Loucy (cell line): ENCODE measurements at regions not wholly inside any gene's neighbourhood (a gene's known extent, or its start where the extent isn't known, plus 50 kb on each side); places are given as distances from the start of the nearest gene placed in this dataset.

Experiments
- H2AFZ ChIP-seq: fragments of 200-600 bp; sonication (generic); 2 replicates; pipeline ENCODE4 v1.6.0; 2016; ENCODE audit warnings: antibody characterized with exemption, mild to moderate bottlenecking, low read length, moderate library complexity
- H3F3A ChIP-seq: fragments of 200-600 bp; 2 replicates; pipeline ENCODE4 v1.6.0; 2016; ENCODE audit warnings: antibody characterized with exemption, low read depth, mild to moderate bottlenecking
- H3K27me3 ChIP-seq: fragments of 200-600 bp; sonication (generic); 2 replicates; pipeline ENCODE4 v1.6.1; 2014; ENCODE audit warnings: low read length, mild to moderate bottlenecking; ENCODE audit not compliant: insufficient read depth, poor library complexity, severe bottlenecking
- H3K36me3 ChIP-seq: fragments of 200-600 bp; sonication (generic); 2 replicates; pipeline ENCODE4 v1.6.1; 2016; ENCODE audit warnings: low read length; ENCODE audit not compliant: insufficient read depth
- H3K4me1 ChIP-seq: fragments of 200-600 bp; sonication (generic); 2 replicates; pipeline ENCODE4 v1.5.1; 2014; ENCODE audit warnings: low read length, mild to moderate bottlenecking; ENCODE audit not compliant: insufficient read depth, poor library complexity, severe bottlenecking
- H3K4me2 ChIP-seq: fragments of 200-600 bp; sonication (generic); 2 replicates; pipeline ENCODE4 v1.6.0; 2014; ENCODE audit warnings: antibody characterized with exemption, low read length, low read depth, mild to moderate bottlenecking; ENCODE audit not compliant: poor library complexity, severe bottlenecking
- H3K4me3 ChIP-seq: fragments of 200-600 bp; sonication (generic); 2 replicates; pipeline ENCODE4 v1.5.1; 2014; ENCODE audit warnings: low read length, mild to moderate bottlenecking, mixed read lengths; ENCODE audit not compliant: poor library complexity, severe bottlenecking
- H3K79me2 ChIP-seq: fragments of 200-600 bp; sonication (generic); 2 replicates; pipeline ENCODE4 v1.6.1; 2014; ENCODE audit warnings: low read length; ENCODE audit not compliant: insufficient read depth
- H3K9ac ChIP-seq: fragments of 200-600 bp; sonication (generic); 2 replicates; pipeline ENCODE4 v1.6.0; 2014; ENCODE audit warnings: mild to moderate bottlenecking, low read depth, low read length, moderate library complexity; ENCODE audit not compliant: poor library complexity, severe bottlenecking
- H3K9me2 ChIP-seq: fragments of 200-600 bp; sonication (generic); replicated peaks from 2 replicates; pipeline ENCODE4 v1.6.1; 2016; ENCODE audit warnings: low read depth, low read length, mixed read lengths
- H3K9me3 ChIP-seq: fragments of 200-600 bp; sonication (generic); 2 replicates; pipeline ENCODE4 v1.6.1; 2014; ENCODE audit warnings: mild to moderate bottlenecking, antibody characterized with exemption, low read length, low read depth; ENCODE audit not compliant: insufficient read depth
- H4K20me1 ChIP-seq: fragments of 200-600 bp; sonication (generic); 2 replicates; pipeline ENCODE4 v1.6.0; 2014; ENCODE audit warnings: antibody characterized with exemption, low read length, mild to moderate bottlenecking; ENCODE audit not compliant: insufficient read depth, poor library complexity, severe bottlenecking
- CTCF ChIP-seq: fragments of 200-600 bp; sonication (generic); conservative IDR thresholded peaks from 2 replicates; pipeline ENCODE4 v1.5.1; 2014; ENCODE audit warnings: mild to moderate bottlenecking, antibody characterized with exemption, low read length
- EZH2phosphoT487 ChIP-seq: fragments of 200-600 bp; IDR thresholded peaks from 2 replicates; pipeline ENCODE4 v1.6.1; 2018; ENCODE audit warnings: antibody characterized with exemption, mild to moderate bottlenecking, moderate library complexity, borderline replicate concordance

GRCh38 chr17:5747276-5747675 lies 163.0 kb upstream of the NLRP1 start:
- no peaks in the 10 kb centered on the region for H3K27me3 ChIP-seq
- H3F3A ChIP-seq = no peaks in the 10 kb centered on the region
- no peak overlapping the region for H3K4me2 ChIP-seq
- no peak overlapping the region for H3K4me3 ChIP-seq
- H2AFZ ChIP-seq = no peak overlapping the region
- H3K79me2 ChIP-seq = no peaks in the 10 kb centered on the region
- TF ChIP-seq EZH2phosphoT487 = no peak
- TF ChIP-seq CTCF = no peak
- H3K9ac ChIP-seq = no peak overlapping the region
- H3K9me2 ChIP-seq = no peaks in the 10 kb centered on the region
- H3K4me1 ChIP-seq = no peaks in the 10 kb centered on the region
- H4K20me1 ChIP-seq = no peaks in the 10 kb centered on the region
- H3K9me3 ChIP-seq = no peaks in the 10 kb centered on the region
- no peaks in the 10 kb centered on the region for H3K36me3 ChIP-seq

GRCh38 chr17:5747964-5748363 lies 163.7 kb upstream of the NLRP1 start:
- H3K9ac ChIP-seq = no peak overlapping the region
- no peaks in the 10 kb centered on the region for H3K79me2 ChIP-seq
- H3K4me3 ChIP-seq = no peak overlapping the region
- no peaks in the 10 kb centered on the region for H3K4me1 ChIP-seq
- no peak overlapping the region for H3K4me2 ChIP-seq
- H3K9me2 ChIP-seq = no peaks in the 10 kb centered on the region
- no peaks in the 10 kb centered on the region for H3K9me3 ChIP-seq
- TF ChIP-seq EZH2phosphoT487 = no peak
- TF ChIP-seq CTCF = no peak
- no peaks in the 10 kb centered on the region for H3K27me3 ChIP-seq
- no peaks in the 10 kb centered on the region for H3F3A ChIP-seq
- H4K20me1 ChIP-seq = no peaks in the 10 kb centered on the region
- H2AFZ ChIP-seq = no peak overlapping the region
- no peaks in the 10 kb centered on the region for H3K36me3 ChIP-seq

- H3K4me3 ChIP-seq = no peak overlapping the region
- H3K4me2 ChIP-seq = no peak overlapping the region
- H3K36me3 ChIP-seq = no peaks in the 10 kb centered on the region
- H4K20me1 ChIP-seq = no peaks in the 10 kb centered on the region
- H3F3A ChIP-seq = no peaks in the 10 kb centered on the region
- TF ChIP-seq EZH2phosphoT487 (no peak), CTCF (no peak)
- no peaks in the 10 kb centered on the region for H3K79me2 ChIP-seq
- no peaks in the 10 kb centered on the region for H3K27me3 ChIP-seq
- no peak overlapping the region for H2AFZ ChIP-seq
- H3K9ac ChIP-seq = no peak overlapping the region
- H3K4me1 ChIP-seq = no peaks in the 10 kb centered on the region
- no peaks in the 10 kb centered on the region for H3K9me3 ChIP-seq
- no peaks in the 10 kb centered on the region for H3K9me2 ChIP-seq
These were observed 169.1 kb upstream of the NLRP1 start for GRCh38 chr17:5753421-5753820.
